OCI-LY1 (cell line): ENCODE measurements at regions not wholly inside any gene's neighbourhood (a gene's known extent, or its start where the extent isn't known, plus 50 kb on each side); places are given as distances from the start of the nearest gene placed in this dataset.

Experiments
- EZH2 ChIP-seq: fragments of 200-600 bp; sonication (generic), shearing (Covaris generic); IDR thresholded peaks from 2 replicates; pipeline ENCODE4 v1.8.0; 2017; ENCODE audit warnings: borderline replicate concordance, mixed run types, mild to moderate bottlenecking, antibody characterized with exemption, low read length, moderate library complexity, mixed read lengths
- TF ChIP-seq, protein P1 (sequence below): fragments of 200-600 bp; sonication (generic), shearing (Covaris generic); IDR thresholded peaks from 2 replicates; pipeline ENCODE4 v1.5.1; 2017; ENCODE audit warnings: mild to moderate bottlenecking, antibody characterized with exemption, low read length, moderate library complexity, mixed read lengths

DNA sequence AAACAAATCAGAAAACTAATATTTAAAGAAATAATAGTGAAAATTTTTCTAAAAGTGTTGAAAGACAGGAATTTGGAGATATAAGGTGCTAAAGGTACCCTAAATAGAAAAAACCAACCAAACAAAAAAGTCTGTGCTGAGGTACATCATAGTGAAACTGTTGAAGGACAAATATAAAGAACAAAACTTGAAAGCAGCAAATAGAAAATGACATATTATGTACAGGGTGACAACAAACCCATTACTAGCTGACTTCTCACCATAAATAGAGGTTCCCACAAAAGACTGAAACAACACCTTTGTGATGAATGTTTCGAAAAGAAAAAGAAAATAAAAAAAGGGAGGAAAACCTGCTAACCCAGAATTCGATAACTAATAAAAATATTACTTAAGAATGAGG lies 502.5 kb upstream of the NECTIN3 start:
- TF ChIP-seq, protein P1, sequence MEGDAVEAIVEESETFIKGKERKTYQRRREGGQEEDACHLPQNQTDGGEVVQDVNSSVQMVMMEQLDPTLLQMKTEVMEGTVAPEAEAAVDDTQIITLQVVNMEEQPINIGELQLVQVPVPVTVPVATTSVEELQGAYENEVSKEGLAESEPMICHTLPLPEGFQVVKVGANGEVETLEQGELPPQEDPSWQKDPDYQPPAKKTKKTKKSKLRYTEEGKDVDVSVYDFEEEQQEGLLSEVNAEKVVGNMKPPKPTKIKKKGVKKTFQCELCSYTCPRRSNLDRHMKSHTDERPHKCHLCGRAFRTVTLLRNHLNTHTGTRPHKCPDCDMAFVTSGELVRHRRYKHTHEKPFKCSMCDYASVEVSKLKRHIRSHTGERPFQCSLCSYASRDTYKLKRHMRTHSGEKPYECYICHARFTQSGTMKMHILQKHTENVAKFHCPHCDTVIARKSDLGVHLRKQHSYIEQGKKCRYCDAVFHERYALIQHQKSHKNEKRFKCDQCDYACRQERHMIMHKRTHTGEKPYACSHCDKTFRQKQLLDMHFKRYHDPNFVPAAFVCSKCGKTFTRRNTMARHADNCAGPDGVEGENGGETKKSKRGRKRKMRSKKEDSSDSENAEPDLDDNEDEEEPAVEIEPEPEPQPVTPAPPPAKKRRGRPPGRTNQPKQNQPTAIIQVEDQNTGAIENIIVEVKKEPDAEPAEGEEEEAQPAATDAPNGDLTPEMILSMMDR: no peak
- TF ChIP-seq EZH2: no peak
